ENCODE measurements at regions not wholly inside any gene's neighbourhood (a gene's known extent, or its start where the extent isn't known, plus 50 kb on each side); places are given as distances from the start of the nearest gene placed in this dataset.

GRCh38 chr3:152192936-152193672 is 75.6 kb upstream of the MBNL1 start:
- Histone ChIP-seq H3K4me1 (ENCODE audit: control insufficient read depth in 2 of 2, insufficient read depth in 2 of 2, low read length in 2 of 2) (peaks cover 42 to 46% of the 10 kb centered on the region in 2 donors), H2AFZ (ENCODE audit: insufficient read depth, low read depth, low read length, poor library complexity, severe bottlenecking) (peak overlapping the region; percentile 53), H3K9me3 (ENCODE audit: control extremely low read depth in 1 of 3, control insufficient read depth in 2 of 3, insufficient read depth in 1 of 3, low read length in 2 of 3) (no peaks in the 10 kb centered on the region), H3K9ac (ENCODE audit: low read length) (peak overlapping the region; percentile 64), H4K20me1 (ENCODE audit: control insufficient read depth, insufficient read depth, low read length, poor library complexity, severe bottlenecking) (no peaks in the 10 kb centered on the region), H3K79me2 (ENCODE audit: control insufficient read depth, insufficient read depth, low read length) (peaks cover 84% of the 10 kb centered on the region), H3K36me3 (replicated peaks in 1 of 2; ENCODE audit: control extremely low read depth in 1 of 2, control insufficient read depth in 1 of 2, extremely low read depth in 1 of 2, insufficient read depth in 2 of 2, low read length in 1 of 2) (no peaks in the 10 kb centered on the region), H3K27ac (ENCODE audit: low read length in 2 of 2) (peak overlapping the region; percentile 27 to 59), H3K27me3 (replicated peaks in 1 of 4; ENCODE audit: control extremely low read depth in 1 of 4, control insufficient read depth in 3 of 4, insufficient read depth in 4 of 4, low read length in 3 of 4) (no peaks in the 10 kb centered on the region), H3K4me2 (replicated peaks; ENCODE audit: low read depth, low read length, poor library complexity, severe bottlenecking) (peak overlapping the region; percentile 76), H3K4me3 (ENCODE audit: control extremely low read depth in 1 of 5, extremely low read depth in 1 of 5, insufficient read depth in 1 of 5, low read depth in 2 of 5, low read length in 4 of 5) (peak overlapping the region; percentile 13 to 73 (median 51))
- intact Hi-C loops (cut with micrococcal nuclease) = no loop called here
- CTCF ChIA-PET = interaction anchor here (0.8 to 2.7 kb wide), 7 partner anchors 8 to 107 kb away, joined by 3 to 36 read pairs (median 4); partner anchors contain the start of gene MBNL1
- peak overlapping the region; percentile 91 for H3K27ac Mint-ChIP-seq
- TF ChIP-seq EZH2 (IDR thresholded peaks at IDR 0.05; ENCODE audit: borderline replicate concordance, insufficient read depth, low read depth, low read length, poor library complexity, severe bottlenecking) (no peak), CTCF (IDR thresholded peaks at IDR 0.05) (no peak)
- H3K4me3 Mint-ChIP-seq = peak overlapping the region; percentile 91
- DNase-seq = no peak
- ATAC-seq (ENCODE audit: low read depth) = no peak
- H3K9me3 Mint-ChIP-seq (ENCODE audit: insufficient read depth) = no peaks in the 10 kb centered on the region
- POLR2A ChIA-PET = interaction anchor here (0.7 to 2.3 kb wide), 5 partner anchors 11 to 116 kb away, joined by 3 to 12 read pairs (median 6); partner anchors contain the start of gene MBNL1
- H3K4me1 Mint-ChIP-seq = peaks cover 65% of the 10 kb centered on the region
- WGBS (ENCODE audit: insufficient coverage) = 20% methylated on average over 1 of the region's 5 CpGs
- H3K27me3 Mint-ChIP-seq = no peaks in the 10 kb centered on the region

All from B cell (primary cell).